BE2C (cell line): ENCODE measurements at regions not wholly inside any gene's neighbourhood (a gene's known extent, or its start where the extent isn't known, plus 50 kb on each side); places are given as distances from the start of the nearest gene placed in this dataset.
"Not testable (repeated sequence)": the region's sequence is repeated elsewhere in the genome, so short reads cannot be mapped to it uniquely, and the experiment has no call there.

Source experiments
- DNase-seq: peaks from one replicate; pipeline ENCODE4 v3.0.0-alpha.2; 2020
- H3K27me3 ChIP-seq: fragments of 250-450 bp; sonication (Bioruptor Pico); 2 replicates; pipeline ENCODE4 v1.5.1; 2020; ENCODE audit warnings: mild to moderate bottlenecking
- H3K36me3 ChIP-seq: fragments of 250-450 bp; sonication (Bioruptor Pico); 2 replicates; pipeline ENCODE4 v1.5.1; 2020; ENCODE audit warnings: mild to moderate bottlenecking
- H3K4me1 ChIP-seq: fragments of 250-450 bp; sonication (Bioruptor Pico); 2 replicates; pipeline ENCODE4 v1.5.1; 2020
- H3K4me3 ChIP-seq: 2 replicates; pipeline ENCODE4 v1.5.1; 2011; ENCODE audit warnings: low read depth, low read length
- H3K9me3 ChIP-seq: fragments of 250-450 bp; sonication (Bioruptor Pico); 2 replicates; pipeline ENCODE4 v1.5.1; 2020
- TF ChIP-seq, protein P1 (sequence below): IDR thresholded peaks from 2 replicates; pipeline ENCODE4 v1.5.1; 2012; ENCODE audit warnings: mild to moderate bottlenecking, low read depth, low read length

DNA sequence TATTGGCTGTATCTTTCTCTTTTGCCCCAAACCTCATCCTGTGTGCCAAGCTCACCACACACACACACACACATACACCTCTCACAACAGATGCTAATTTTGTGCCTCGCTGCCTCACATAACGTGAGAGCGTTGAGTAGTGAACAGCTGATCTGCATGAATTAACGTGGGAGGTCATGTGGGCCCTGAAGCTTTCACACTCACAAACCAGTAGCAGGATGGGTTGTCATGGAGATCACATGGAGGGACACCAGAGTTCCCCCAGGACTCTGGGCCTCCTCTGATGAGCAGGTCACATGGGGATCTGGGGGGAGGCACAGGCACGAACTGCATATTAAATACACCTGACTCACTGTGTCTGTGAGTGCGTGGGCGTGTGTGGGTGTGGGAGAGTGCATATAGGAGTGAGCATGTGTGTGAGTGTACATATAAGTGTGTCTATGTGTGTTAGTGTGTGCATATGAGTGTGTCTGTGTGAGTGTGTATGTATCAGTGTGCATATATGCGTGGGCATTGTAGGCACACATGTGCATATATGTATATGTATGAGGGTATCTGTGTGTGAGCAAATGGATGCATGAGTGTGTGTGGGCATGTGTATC lies 62.7 kb upstream of the SULF2 start:
- no peaks in the 10 kb centered on the region for H3K27me3 ChIP-seq
- H3K9me3 ChIP-seq, result no peaks in the 10 kb centered on the region
- no peaks in the 10 kb centered on the region for H3K4me1 ChIP-seq
- DNase-seq, result no peak
- no peak overlapping the region for H3K4me3 ChIP-seq
- TF ChIP-seq, protein P1, sequence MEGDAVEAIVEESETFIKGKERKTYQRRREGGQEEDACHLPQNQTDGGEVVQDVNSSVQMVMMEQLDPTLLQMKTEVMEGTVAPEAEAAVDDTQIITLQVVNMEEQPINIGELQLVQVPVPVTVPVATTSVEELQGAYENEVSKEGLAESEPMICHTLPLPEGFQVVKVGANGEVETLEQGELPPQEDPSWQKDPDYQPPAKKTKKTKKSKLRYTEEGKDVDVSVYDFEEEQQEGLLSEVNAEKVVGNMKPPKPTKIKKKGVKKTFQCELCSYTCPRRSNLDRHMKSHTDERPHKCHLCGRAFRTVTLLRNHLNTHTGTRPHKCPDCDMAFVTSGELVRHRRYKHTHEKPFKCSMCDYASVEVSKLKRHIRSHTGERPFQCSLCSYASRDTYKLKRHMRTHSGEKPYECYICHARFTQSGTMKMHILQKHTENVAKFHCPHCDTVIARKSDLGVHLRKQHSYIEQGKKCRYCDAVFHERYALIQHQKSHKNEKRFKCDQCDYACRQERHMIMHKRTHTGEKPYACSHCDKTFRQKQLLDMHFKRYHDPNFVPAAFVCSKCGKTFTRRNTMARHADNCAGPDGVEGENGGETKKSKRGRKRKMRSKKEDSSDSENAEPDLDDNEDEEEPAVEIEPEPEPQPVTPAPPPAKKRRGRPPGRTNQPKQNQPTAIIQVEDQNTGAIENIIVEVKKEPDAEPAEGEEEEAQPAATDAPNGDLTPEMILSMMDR, result no peak
- H3K36me3 ChIP-seq, result no peaks in the 10 kb centered on the region

DNA sequence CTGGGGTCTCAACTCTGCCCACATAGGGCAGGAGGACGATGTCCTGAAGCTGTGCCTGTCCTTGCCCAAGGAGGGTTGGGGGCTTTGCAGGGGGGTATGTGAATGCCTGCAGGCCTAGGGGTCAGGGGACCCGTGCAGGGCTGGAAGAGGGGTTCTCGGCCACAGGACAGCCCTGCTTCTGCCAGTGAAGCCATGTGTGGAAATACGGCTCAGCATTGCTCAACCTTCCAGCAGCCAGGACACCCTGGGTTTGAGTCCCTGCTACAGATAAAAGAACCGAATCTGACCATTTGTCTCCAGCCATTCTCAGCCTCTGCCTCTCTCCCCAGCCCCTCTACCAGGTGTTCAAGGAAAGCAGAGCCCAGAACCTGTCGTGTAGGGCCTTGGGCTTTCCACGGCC lies 61.9 kb upstream of the SULF2 start:
- H3K4me3 ChIP-seq, H3K27me3 ChIP-seq, H3K36me3 ChIP-seq, DNase-seq, H3K9me3 ChIP-seq, H3K4me1 ChIP-seq: not testable (repeated sequence)

DNA sequence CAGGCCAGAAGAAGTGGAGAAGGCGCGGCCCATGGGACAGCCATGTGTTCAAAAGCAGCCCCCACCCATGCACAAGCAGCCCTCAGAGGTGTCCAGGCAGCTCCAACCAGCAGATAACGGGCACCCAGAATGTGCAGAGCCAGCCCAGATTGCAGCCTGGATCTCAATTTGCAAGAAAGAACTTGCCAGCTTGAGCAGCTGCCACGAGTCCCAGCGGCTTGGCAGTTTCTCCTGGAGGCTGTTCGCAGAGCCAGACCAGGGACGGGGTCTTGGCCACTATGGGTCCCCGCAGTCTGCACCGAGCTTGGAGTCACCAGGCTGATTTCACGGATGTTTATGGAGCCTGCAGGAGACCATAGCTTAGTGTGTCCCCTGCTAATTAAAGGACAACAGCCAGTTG lies 61.4 kb upstream of the SULF2 start:
- not testable (repeated sequence) for DNase-seq, H3K36me3 ChIP-seq, H3K9me3 ChIP-seq, H3K27me3 ChIP-seq, H3K4me3 ChIP-seq, H3K4me1 ChIP-seq

DNA sequence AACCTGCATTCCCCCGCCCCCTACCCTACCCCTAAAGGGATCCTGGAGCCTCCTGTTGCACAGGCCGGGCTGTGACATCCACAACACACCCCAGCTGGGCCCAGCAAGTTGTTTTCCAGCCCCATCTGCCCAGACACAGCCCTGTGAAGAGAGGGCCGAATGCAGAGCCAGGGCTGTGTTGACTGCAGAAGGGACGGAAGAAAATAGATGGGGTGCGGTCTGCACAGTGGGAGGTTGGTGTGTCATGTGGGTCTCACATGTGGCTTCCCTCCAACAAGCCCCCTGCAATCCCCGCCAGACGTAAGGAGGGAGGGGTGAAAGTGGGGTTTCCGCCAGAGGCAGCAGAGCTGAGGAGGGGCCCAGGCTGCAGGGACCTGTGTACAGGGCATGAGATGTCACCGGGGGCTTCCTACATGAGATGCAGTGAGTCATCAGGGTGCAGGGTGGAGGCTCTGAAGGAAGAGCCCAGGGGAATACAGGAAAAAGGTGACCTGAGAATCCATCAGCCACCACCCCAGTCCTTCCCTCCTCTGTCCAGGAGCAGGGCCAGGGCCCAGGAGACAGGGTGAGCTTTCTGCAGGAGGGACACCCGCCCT lies 60.2 kb upstream of the SULF2 start:
- not testable (repeated sequence) for H3K36me3 ChIP-seq, H3K9me3 ChIP-seq, DNase-seq

DNA sequence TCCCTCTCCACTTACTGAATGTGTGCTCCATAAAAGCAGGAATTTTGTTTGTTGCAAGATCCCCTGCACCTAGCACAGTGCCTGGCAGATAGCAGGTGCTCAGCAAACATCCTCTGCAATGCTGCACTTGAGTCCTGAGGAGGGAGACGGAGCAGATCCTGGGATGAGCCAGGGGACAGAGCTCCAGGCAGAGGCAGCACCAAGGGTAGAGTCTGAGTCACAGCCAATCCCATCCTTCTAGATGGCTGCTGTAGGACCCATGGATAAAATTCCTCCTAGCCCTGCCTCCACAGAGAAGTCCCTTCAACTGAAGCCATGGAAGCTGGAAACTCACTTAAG lies 59.3 kb upstream of the SULF2 start:
- H3K27me3 ChIP-seq, H3K4me1 ChIP-seq, H3K9me3 ChIP-seq, H3K36me3 ChIP-seq, H3K4me3 ChIP-seq, DNase-seq: not testable (repeated sequence)

More for the DNA sequence above, 60.2 kb upstream of the SULF2 start:
- H3K4me3 ChIP-seq, H3K4me1 ChIP-seq, H3K27me3 ChIP-seq: not testable (repeated sequence)

DNA sequence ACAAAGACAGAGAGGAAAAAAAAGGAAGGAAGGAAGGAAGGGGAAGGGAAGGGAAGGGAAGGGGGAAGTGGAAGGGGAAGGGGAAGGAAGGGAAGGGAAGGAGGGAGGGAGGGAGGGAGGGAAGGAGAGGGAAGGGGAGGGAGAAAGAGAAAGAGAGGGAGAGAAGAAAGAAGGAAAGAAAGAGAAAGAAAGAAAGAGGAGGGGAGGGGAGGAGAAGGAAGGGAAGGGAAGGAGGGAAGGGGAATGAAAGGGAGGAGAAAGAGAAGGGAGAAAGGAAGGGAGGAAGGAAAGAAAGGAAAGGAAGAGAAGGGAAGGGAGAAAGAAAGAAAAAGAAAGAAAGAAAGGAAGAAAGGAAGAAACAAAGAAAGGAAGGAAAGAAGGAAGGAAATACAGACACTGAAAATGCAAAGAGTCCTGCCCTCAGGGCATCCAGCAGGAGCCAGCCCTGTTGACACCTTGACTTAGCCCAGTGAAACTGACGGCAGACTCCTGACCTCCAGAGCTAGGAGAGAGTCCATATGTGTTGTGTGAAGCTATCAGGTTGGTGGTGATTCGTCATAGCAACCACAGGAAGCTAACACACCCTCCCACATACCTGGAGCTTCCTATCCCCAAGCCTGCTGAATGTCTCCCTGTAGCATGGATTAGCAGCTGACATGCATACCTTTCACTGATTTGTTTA lies 58.7 kb upstream of the SULF2 start:
- H3K27me3 ChIP-seq, result no peaks in the 10 kb centered on the region
- no peak overlapping the region for H3K4me3 ChIP-seq
- H3K9me3 ChIP-seq, result no peaks in the 10 kb centered on the region
- TF ChIP-seq, protein P1, result no peak
- no peaks in the 10 kb centered on the region for H3K4me1 ChIP-seq
- H3K36me3 ChIP-seq, result no peaks in the 10 kb centered on the region
- DNase-seq, result no peak

DNA sequence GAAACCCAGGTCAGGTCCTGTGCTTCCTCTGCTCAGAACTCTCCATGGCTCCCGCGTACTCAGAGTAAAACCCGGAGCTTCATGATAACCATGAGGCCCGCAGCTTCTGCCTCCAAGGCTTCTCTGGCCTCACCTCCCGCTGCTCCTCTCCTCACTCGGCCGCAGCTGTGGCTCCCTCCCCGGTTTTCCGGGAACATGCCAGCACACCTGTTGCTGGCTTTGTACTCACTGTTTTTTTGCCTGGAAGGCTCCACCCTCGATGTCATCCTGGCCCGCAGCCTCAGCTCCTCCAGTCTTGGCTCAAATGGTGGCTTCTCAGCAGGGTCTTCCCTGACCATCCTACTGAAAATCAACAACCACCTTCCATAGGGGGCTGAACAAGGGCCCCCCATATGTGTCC lies 57.7 kb upstream of the SULF2 start:
- H3K27me3 ChIP-seq, H3K9me3 ChIP-seq, H3K4me3 ChIP-seq, H3K36me3 ChIP-seq, H3K4me1 ChIP-seq, DNase-seq: not testable (repeated sequence)

DNA sequence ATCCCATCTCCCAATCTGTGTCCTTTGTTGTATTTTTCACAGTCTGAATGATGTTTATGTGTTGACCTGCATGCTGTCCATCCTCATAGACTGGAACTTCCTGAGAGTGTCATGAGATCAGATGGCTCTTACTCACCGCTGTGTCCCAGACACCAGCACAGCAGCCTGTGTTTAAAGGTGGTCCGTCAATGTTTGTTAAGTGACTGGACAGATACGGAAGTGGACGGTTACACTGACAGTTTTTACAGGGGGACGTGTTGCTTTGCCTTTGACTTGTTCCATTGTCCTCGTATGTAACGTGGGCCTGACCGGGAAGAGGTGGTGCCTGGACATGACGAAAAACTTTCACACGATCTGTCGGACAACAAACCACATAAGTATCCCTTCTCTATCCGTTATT lies 56.7 kb upstream of the SULF2 start:
- not testable (repeated sequence) for H3K4me1 ChIP-seq, H3K9me3 ChIP-seq, H3K36me3 ChIP-seq, DNase-seq, H3K27me3 ChIP-seq, H3K4me3 ChIP-seq

DNA sequence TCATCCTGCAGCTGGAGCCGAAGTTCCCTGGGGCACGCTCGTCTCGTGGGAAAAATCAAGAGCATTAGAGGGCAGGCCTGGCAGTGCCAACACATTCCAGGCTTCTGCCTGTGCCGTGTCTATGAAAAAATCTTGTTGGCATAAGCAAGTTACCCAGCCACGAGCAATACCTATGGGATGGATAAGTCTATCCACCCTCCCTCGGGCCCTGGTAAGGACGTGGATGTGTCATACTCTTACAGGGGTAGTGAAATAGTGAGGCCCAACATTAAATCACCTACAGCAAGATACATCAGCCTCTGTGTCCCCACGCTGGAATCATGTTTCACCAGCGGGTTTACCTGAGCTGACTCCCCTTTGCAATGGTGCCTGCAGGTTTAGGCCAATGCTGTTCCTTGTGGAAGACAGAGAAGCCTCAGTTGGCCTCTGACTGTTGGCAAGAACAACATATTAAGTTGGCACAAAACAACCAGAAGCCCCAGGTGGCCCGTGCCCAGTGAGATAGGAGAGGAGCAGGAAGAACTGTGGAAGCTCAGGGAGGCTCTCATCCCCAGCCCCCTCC lies 51.1 kb upstream of the SULF2 start:
- not testable (repeated sequence) for H3K4me3 ChIP-seq, H3K9me3 ChIP-seq, H3K27me3 ChIP-seq, DNase-seq, H3K4me1 ChIP-seq, H3K36me3 ChIP-seq
